ENCODE measurements at regions not wholly inside any gene's neighbourhood (a gene's known extent, or its start where the extent isn't known, plus 50 kb on each side); places are given as distances from the start of the nearest gene placed in this dataset.
"Not testable (repeated sequence)": the region's sequence is repeated elsewhere in the genome, so short reads cannot be mapped to it uniquely, and the experiment has no call there.

GRCh38 chr11:86732739-86733138 lies 60.3 kb upstream of the ME3 start:
- H3K79me2 ChIP-seq (ENCODE audit: control insufficient read depth, insufficient read depth, low read length); intact Hi-C loops (cut with micrococcal nuclease); ATAC-seq; BruUV-seq (replicated peaks); H3K4me2 ChIP-seq (ENCODE audit: insufficient read depth, low read length); FAIRE-seq; H3K9me1 ChIP-seq (ENCODE audit: control insufficient read depth, insufficient read depth, low read length); H3K36me3 ChIP-seq (ENCODE audit: control insufficient read depth, insufficient read depth, low read length); H3K9me3 ChIP-seq (replicated peaks; ENCODE audit: control insufficient read depth, insufficient read depth, low read depth, low read length); H3K27ac ChIP-seq (ENCODE audit: extremely low read depth, low read depth, low read length); H3K9ac ChIP-seq (ENCODE audit: insufficient read depth in 1 of 2, low read depth in 2 of 2, low read length in 2 of 2); H3K4me3 ChIP-seq; H3K27me3 ChIP-seq (ENCODE audit: control insufficient read depth in 2 of 2, insufficient read depth in 2 of 2, low read length in 2 of 2); DNase-seq (ENCODE audit: extremely low read depth in 1 of 4, low spot score in 3 of 4); H3K4me1 ChIP-seq (replicated peaks in 1 of 2; ENCODE audit: control insufficient read depth in 2 of 2, insufficient read depth in 2 of 2, low read length in 2 of 2); in situ Hi-C loops (cut with MboI); H4K20me1 ChIP-seq (replicated peaks; ENCODE audit: control insufficient read depth, insufficient read depth, low read length); POLR2A ChIA-PET; H2AFZ ChIP-seq (ENCODE audit: low read depth, low read length): not testable (repeated sequence)
- WGBS (ENCODE audit: insufficient coverage, low coverage, missing lambda C conversion rate), result no CpG with 5 or more reads among the region's 1 CpG
- TF ChIP-seq CBFA2T2 (conservative IDR thresholded peaks at IDR 0.05), result peak; percentile 58
- peak; percentile 60 for TF ChIP-seq CBFA2T3 (IDR thresholded peaks at IDR 0.05)
- CTCF ChIA-PET (ENCODE audit: low intra/inter-chr PET ratio), result interaction anchor here (0.7 kb wide), 1 partner anchor 33 kb away, joined by 3 read pairs; no protein-coding TSS in a partner anchor

- H3K27ac ChIP-seq (ENCODE audit: extremely low read depth, low read depth, low read length); H4K20me1 ChIP-seq (replicated peaks; ENCODE audit: control insufficient read depth, insufficient read depth, low read length); H3K79me2 ChIP-seq (ENCODE audit: control insufficient read depth, insufficient read depth, low read length); H3K36me3 ChIP-seq (ENCODE audit: control insufficient read depth, insufficient read depth, low read length); H3K9ac ChIP-seq (ENCODE audit: insufficient read depth in 1 of 2, low read depth in 2 of 2, low read length in 2 of 2); H3K27me3 ChIP-seq (ENCODE audit: control insufficient read depth in 2 of 2, insufficient read depth in 2 of 2, low read length in 2 of 2); BruUV-seq (replicated peaks); H2AFZ ChIP-seq (ENCODE audit: low read depth, low read length); in situ Hi-C loops (cut with MboI); H3K9me1 ChIP-seq (ENCODE audit: control insufficient read depth, insufficient read depth, low read length); H3K4me2 ChIP-seq (ENCODE audit: insufficient read depth, low read length); H3K4me3 ChIP-seq; ATAC-seq; H3K4me1 ChIP-seq (replicated peaks in 1 of 2; ENCODE audit: control insufficient read depth in 2 of 2, insufficient read depth in 2 of 2, low read length in 2 of 2); intact Hi-C loops (cut with micrococcal nuclease); POLR2A ChIA-PET; FAIRE-seq; CTCF ChIA-PET (ENCODE audit: low intra/inter-chr PET ratio); H3K9me3 ChIP-seq (replicated peaks; ENCODE audit: control insufficient read depth, insufficient read depth, low read depth, low read length); DNase-seq (ENCODE audit: extremely low read depth in 1 of 4, low spot score in 3 of 4): not testable (repeated sequence)
- WGBS (ENCODE audit: insufficient coverage, low coverage, missing lambda C conversion rate), result no CpG with 5 or more reads among the region's 27 CpGs
Observed at GRCh38 chr11:86732286-86732685, 59.9 kb upstream of the ME3 start.

Data from K562 (cell line).